Adrenal gland (tissue), 5 donors: ENCODE measurements at regions not wholly inside any gene's neighbourhood (a gene's known extent, or its start where the extent isn't known, plus 50 kb on each side); places are given as distances from the start of the nearest gene placed in this dataset.

Experiments used
- POLR2A ChIP-seq, 2 donors: fragments of 450-650 bp; IDR thresholded peaks; one replicate each; pipeline ENCODE4 v1.6.1; 2017; ENCODE audit warnings: antibody characterized with exemption in 2 of 2, mild to moderate bottlenecking in 2 of 2, moderate library complexity in 1 of 2
- TF ChIP-seq, protein P1 (sequence below), 6 experiments: fragments of 450-650 bp in 4 of 6; fragments of 200-600 bp in 2 of 6; sonication (generic) in 1 of 6; IDR thresholded peaks; 1 replicate in 5 of 6; 2 replicates in 1 of 6; pipeline versions ENCODE4 v1.5.1 to v1.8.0; 2016 to 2021; ENCODE audit warnings: antibody characterized with exemption in 6 of 6, mild to moderate bottlenecking in 2 of 6, moderate library complexity in 1 of 6
- donor health status: DM: no; HTN: no; CAD: no.

DNA sequence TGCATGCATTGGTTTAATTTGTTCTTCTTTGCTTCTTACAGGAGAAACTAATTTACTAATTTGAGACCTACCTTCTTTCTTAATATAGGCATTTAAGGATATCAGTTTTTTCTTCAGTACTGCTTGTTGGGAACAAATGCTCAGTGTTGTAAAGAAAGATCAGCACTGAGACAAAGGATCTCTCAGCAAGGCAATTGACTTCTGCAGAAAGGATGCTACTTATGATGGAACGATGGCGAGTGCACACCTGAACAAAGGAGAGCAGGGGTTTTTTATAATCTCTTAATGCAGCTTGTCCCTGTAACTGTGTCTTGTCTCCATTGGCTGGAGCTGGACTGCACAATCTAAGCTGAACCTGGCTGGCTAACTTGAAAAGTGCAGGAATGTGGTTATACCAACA, 64.2 kb downstream of the RPP21 start:
- TF ChIP-seq, protein P1, sequence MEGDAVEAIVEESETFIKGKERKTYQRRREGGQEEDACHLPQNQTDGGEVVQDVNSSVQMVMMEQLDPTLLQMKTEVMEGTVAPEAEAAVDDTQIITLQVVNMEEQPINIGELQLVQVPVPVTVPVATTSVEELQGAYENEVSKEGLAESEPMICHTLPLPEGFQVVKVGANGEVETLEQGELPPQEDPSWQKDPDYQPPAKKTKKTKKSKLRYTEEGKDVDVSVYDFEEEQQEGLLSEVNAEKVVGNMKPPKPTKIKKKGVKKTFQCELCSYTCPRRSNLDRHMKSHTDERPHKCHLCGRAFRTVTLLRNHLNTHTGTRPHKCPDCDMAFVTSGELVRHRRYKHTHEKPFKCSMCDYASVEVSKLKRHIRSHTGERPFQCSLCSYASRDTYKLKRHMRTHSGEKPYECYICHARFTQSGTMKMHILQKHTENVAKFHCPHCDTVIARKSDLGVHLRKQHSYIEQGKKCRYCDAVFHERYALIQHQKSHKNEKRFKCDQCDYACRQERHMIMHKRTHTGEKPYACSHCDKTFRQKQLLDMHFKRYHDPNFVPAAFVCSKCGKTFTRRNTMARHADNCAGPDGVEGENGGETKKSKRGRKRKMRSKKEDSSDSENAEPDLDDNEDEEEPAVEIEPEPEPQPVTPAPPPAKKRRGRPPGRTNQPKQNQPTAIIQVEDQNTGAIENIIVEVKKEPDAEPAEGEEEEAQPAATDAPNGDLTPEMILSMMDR (IDR thresholded peaks at IDR 0.05): no peak
- no peak for TF ChIP-seq POLR2A (IDR thresholded peaks at IDR 0.05)
